SH-SY5Y (cell line): ENCODE measurements at regions not wholly inside any gene's neighbourhood (a gene's known extent, or its start where the extent isn't known, plus 50 kb on each side); places are given as distances from the start of the nearest gene placed in this dataset.

Experiments
- GATA2 ChIP-seq: IDR thresholded peaks from 2 replicates; pipeline ENCODE4 v1.6.1; 2011; ENCODE audit warnings: mild to moderate bottlenecking, low read depth, low read length
- GATA3 ChIP-seq: IDR thresholded peaks from 2 replicates; pipeline ENCODE4 v1.6.1; 2011; ENCODE audit warnings: low read depth, mild to moderate bottlenecking, low read length, moderate library complexity

DNA sequence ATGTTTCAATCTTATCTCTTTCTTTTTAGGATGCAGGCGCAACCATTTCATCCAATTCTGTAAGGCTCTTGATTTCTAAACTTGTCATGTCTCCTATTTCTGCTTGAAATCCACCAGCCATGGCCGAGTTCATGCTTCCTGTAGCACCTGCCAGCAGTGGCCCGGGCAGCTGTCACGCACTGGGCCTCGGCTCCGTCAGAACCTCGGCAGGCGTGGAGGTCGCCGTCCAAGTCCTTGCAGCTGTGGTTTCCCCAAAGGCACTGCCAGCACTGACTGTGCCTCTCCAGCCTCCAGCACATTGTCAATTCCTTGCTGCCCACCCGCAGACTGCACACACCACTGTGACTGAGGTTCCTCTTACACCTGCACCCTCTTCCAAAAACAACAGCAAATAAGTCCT lies 188.7 kb upstream of the SALL3 start:
- TF ChIP-seq GATA2 (no peak), GATA3 (no peak)
